B cell (primary cell): ENCODE measurements at regions not wholly inside any gene's neighbourhood (a gene's known extent, or its start where the extent isn't known, plus 50 kb on each side); places are given as distances from the start of the nearest gene placed in this dataset.

Source experiments
- ATAC-seq: fragments of 200-7000 bp; cut with Tn5 transposase; one replicate; pipeline ENCODE4 v1.10.0; 2021; ENCODE audit warnings: low read depth, mild to moderate bottlenecking, moderate number of reproducible peaks, moderate library complexity
- CTCF ChIA-PET: fragments of 350-600 bp; sonication (Branson Sonifier 250); formaldehyde crosslinking; loops from one replicate; lab custom pipeline; 2021; ENCODE audit warnings: antibody characterized with exemption, inconsistent platforms; lab: Charles Lee
- POLR2A ChIA-PET: fragments of 350-600 bp; sonication (Branson Sonifier 250); formaldehyde crosslinking; loops from one replicate; lab custom pipeline; 2021; ENCODE audit warnings: antibody characterized with exemption; lab: Charles Lee
- DNase-seq: peaks from one replicate; pipeline ENCODE4 v3.0.0; 2013
- H2AFZ ChIP-seq: 2 replicates; pipeline ENCODE4 v1.6.1; 2012; ENCODE audit warnings: mild to moderate bottlenecking, low read depth, low read length; ENCODE audit not compliant: insufficient read depth, poor library complexity, severe bottlenecking
- H3K27ac ChIP-seq, 2 donors: 1 replicate in 1 of 2; 2 replicates in 1 of 2; pipeline ENCODE4 v1.5.1; 2012 to 2013; ENCODE audit warnings: low read length in 2 of 2, mild to moderate bottlenecking in 2 of 2, moderate library complexity in 1 of 2
- H3K27me3 ChIP-seq, 4 experiments: fragments of 200-600 bp in 1 of 4; sonication (generic) in 1 of 4; replicated peaks in 1 of 4; 1 replicate in 2 of 4; 2 replicates in 2 of 4; pipeline versions ENCODE4 v1.6.1 to v1.7.0; 2013 to 2016; ENCODE audit warnings: low read length in 3 of 4, mild to moderate bottlenecking in 2 of 4, mixed read lengths in 1 of 4, moderate library complexity in 1 of 4; ENCODE audit not compliant: insufficient read depth in 4 of 4, control insufficient read depth in 3 of 4; ENCODE audit errors: control extremely low read depth in 1 of 4
- H3K36me3 ChIP-seq, 2 experiments: replicated peaks in 1 of 2; 1 replicate in 1 of 2; 2 replicates in 1 of 2; pipeline versions ENCODE4 v1.6.1 to v1.7.1; 2013; ENCODE audit warnings: low read length in 1 of 2; ENCODE audit not compliant: insufficient read depth in 2 of 2, control insufficient read depth in 1 of 2; ENCODE audit errors: control extremely low read depth in 1 of 2, extremely low read depth in 1 of 2
- H3K4me1 ChIP-seq, 2 donors: fragments of 200-600 bp in 1 of 2; sonication (generic) in 1 of 2; 1 replicate in 1 of 2; 2 replicates in 1 of 2; pipeline versions ENCODE4 v1.5.1 to v1.6.1; 2013 to 2017; ENCODE audit warnings: low read length in 2 of 2; ENCODE audit not compliant: control insufficient read depth in 2 of 2, insufficient read depth in 2 of 2
- H3K4me2 ChIP-seq: replicated peaks from 2 replicates; pipeline ENCODE3; 2012; ENCODE audit warnings: mild to moderate bottlenecking, low read depth, low read length; ENCODE audit not compliant: poor library complexity, severe bottlenecking
- H3K4me3 ChIP-seq, 5 experiments: fragments of 200-600 bp in 1 of 5; sonication (generic) in 1 of 5; 1 replicate in 3 of 5; 2 replicates in 2 of 5; pipeline versions ENCODE4 v1.5.1 to v1.7.0; 2011 to 2016; ENCODE audit warnings: low read length in 4 of 5, mild to moderate bottlenecking in 4 of 5, low read depth in 2 of 5, control low read depth in 1 of 5, moderate library complexity in 1 of 5; ENCODE audit not compliant: insufficient read depth in 1 of 5; ENCODE audit errors: control extremely low read depth in 1 of 5, extremely low read depth in 1 of 5
- H3K79me2 ChIP-seq: fragments of 200-600 bp; sonication (generic); one replicate; pipeline ENCODE4 v1.6.0; 2016; ENCODE audit warnings: low read length; ENCODE audit not compliant: control insufficient read depth, insufficient read depth
- H3K9ac ChIP-seq: fragments of 200-600 bp; sonication (generic); 2 replicates; pipeline ENCODE4 v1.6.1; 2017; ENCODE audit warnings: mild to moderate bottlenecking, low read length, moderate library complexity
- H3K9me3 ChIP-seq, 3 donors: one replicate each; pipeline versions ENCODE4 v1.6.1 to v1.7.1; 2013; ENCODE audit warnings: low read length in 2 of 3; ENCODE audit not compliant: control insufficient read depth in 2 of 3, insufficient read depth in 1 of 3; ENCODE audit errors: control extremely low read depth in 1 of 3
- H4K20me1 ChIP-seq: 2 replicates; pipeline ENCODE4 v1.6.0; 2012; ENCODE audit warnings: mild to moderate bottlenecking, low read length; ENCODE audit not compliant: insufficient read depth, control insufficient read depth, poor library complexity, severe bottlenecking
- H3K27ac Mint-ChIP-seq: one replicate; pipeline ENCODE4 v1.8.0; 2021; ENCODE audit warnings: mixed read lengths
- H3K27me3 Mint-ChIP-seq: one replicate; pipeline ENCODE4 v1.8.0; 2021; ENCODE audit warnings: mixed read lengths
- H3K4me1 Mint-ChIP-seq: one replicate; pipeline ENCODE4 v1.8.0; 2021; ENCODE audit warnings: mixed read lengths
- H3K4me3 Mint-ChIP-seq: one replicate; pipeline ENCODE4 v1.8.0; 2021; ENCODE audit warnings: mixed read lengths
- H3K9me3 Mint-ChIP-seq: one replicate; pipeline ENCODE4 v1.8.0; 2022; ENCODE audit warnings: mixed read lengths; ENCODE audit not compliant: insufficient read depth
- CTCF ChIP-seq: fragments of 200-600 bp; IDR thresholded peaks from one replicate; pipeline ENCODE4 v1.8.0; 2022; ENCODE audit warnings: antibody characterized with exemption, mild to moderate bottlenecking
- EZH2 ChIP-seq: IDR thresholded peaks from 2 replicates; pipeline ENCODE4 v1.6.1; 2012; ENCODE audit warnings: borderline replicate concordance, low read depth, mild to moderate bottlenecking, moderate library complexity, low read length; ENCODE audit not compliant: insufficient read depth, poor library complexity, severe bottlenecking
- WGBS: methylation state at CpG from one replicate; pipeline ENCODE4 v1.1.5; 2013; ENCODE audit warnings: missing lambda C conversion rate; ENCODE audit not compliant: insufficient coverage; 5-methylcytosine and 5-hydroxymethylcytosine counted together
- intact Hi-C: fragments of 100-400 bp; cut with micrococcal nuclease; formaldehyde crosslinking; loops from one replicate; pipeline ENCODE4 v1.10.0; 2022

GRCh38 chr14:87233806-87234384 lies 759.1 kb downstream of the GALC start:
- Histone ChIP-seq H3K4me3 (no peak overlapping the region), H4K20me1 (no peaks in the 10 kb centered on the region), H3K9me3 (peaks cover 0 to 11% (median 0%) of the 10 kb centered on the region in 3 donors), H3K27ac (no peak overlapping the region), H3K4me2 (no peak overlapping the region), H3K9ac (no peak overlapping the region), H3K4me1 (no peaks in the 10 kb centered on the region), H3K36me3 (no peaks in the 10 kb centered on the region), H2AFZ (no peak overlapping the region), H3K79me2 (no peaks in the 10 kb centered on the region), H3K27me3 (no peaks in the 10 kb centered on the region)
- WGBS = no CpG with 5 or more reads among the region's 4 CpGs
- ATAC-seq (no peak), DNase-seq (no peak)
- peaks cover 16% of the 10 kb centered on the region for H3K9me3 Mint-ChIP-seq
- no peaks in the 10 kb centered on the region for H3K4me1 Mint-ChIP-seq
- H3K27me3 Mint-ChIP-seq = no peaks in the 10 kb centered on the region
- no peak for TF ChIP-seq CTCF
- no peak for TF ChIP-seq EZH2
- no peak overlapping the region for H3K4me3 Mint-ChIP-seq
- CTCF ChIA-PET = no interaction called here
- no peak overlapping the region for H3K27ac Mint-ChIP-seq
- POLR2A ChIA-PET = no interaction called here
- intact Hi-C loops = no loop called here

- TF ChIP-seq EZH2 (no peak), CTCF (no peak)
- no peaks in the 10 kb centered on the region for H3K36me3 ChIP-seq
- intact Hi-C loops = no loop called here
- no peaks in the 10 kb centered on the region for H3K27me3 ChIP-seq
- Mint-ChIP-seq H3K27ac (no peak overlapping the region), H3K4me1 (no peaks in the 10 kb centered on the region), H3K4me3 (no peak overlapping the region), H3K9me3 (peaks cover 16% of the 10 kb centered on the region), H3K27me3 (no peaks in the 10 kb centered on the region)
- H3K4me1 ChIP-seq = no peaks in the 10 kb centered on the region
- no peak overlapping the region for H3K4me3 ChIP-seq
- peaks cover 0 to 11% (median 0%) of the 10 kb centered on the region in 3 donors for H3K9me3 ChIP-seq
- ChIA-PET POLR2A (no interaction called here), CTCF (no interaction called here)
- H3K4me2 ChIP-seq = no peak overlapping the region
- H4K20me1 ChIP-seq = no peaks in the 10 kb centered on the region
- no peak overlapping the region for H3K9ac ChIP-seq
- ATAC-seq (no peak), DNase-seq (no peak)
- H3K27ac ChIP-seq = no peak overlapping the region
- no peak overlapping the region for H2AFZ ChIP-seq
- 100% methylated on average over 2 of the region's 2 CpGs for WGBS
- H3K79me2 ChIP-seq = no peaks in the 10 kb centered on the region
These were observed 759.7 kb downstream of the GALC start for GRCh38 chr14:87233266-87233665.
